ENCODE measurements at regions not wholly inside any gene's neighbourhood (a gene's known extent, or its start where the extent isn't known, plus 50 kb on each side); places are given as distances from the start of the nearest gene placed in this dataset.
"Not testable (repeated sequence)": the region's sequence is repeated elsewhere in the genome, so short reads cannot be mapped to it uniquely, and the experiment has no call there.

- no peak for DNase-seq (ENCODE audit: low spot score)
- intact Hi-C loops (cut with DNase I), result no loop called here
Observed at GRCh38 chr2:34836361-34836760, 1237.3 kb upstream of the FAM98A start.

GRCh38 chr2:34831096-34831495 lies 1232.0 kb upstream of the FAM98A start:
- intact Hi-C loops (cut with DNase I), result no loop called here
- DNase-seq (ENCODE audit: low spot score), result no peak

- intact Hi-C loops (cut with DNase I), result no loop called here
- DNase-seq (ENCODE audit: low spot score), result no peak
Observed at GRCh38 chr2:34828481-34828880, 1229.4 kb upstream of the FAM98A start.

GRCh38 chr2:34827398-34827797 lies 1228.3 kb upstream of the FAM98A start:
- DNase-seq (ENCODE audit: low spot score), result no peak
- intact Hi-C loops (cut with DNase I), result no loop called here

- intact Hi-C loops (cut with DNase I), result no loop called here
- DNase-seq (ENCODE audit: low spot score), result no peak
Observed at GRCh38 chr2:34825686-34826085, 1226.6 kb upstream of the FAM98A start.

GRCh38 chr2:34822616-34823015 lies 1223.5 kb upstream of the FAM98A start:
- DNase-seq (ENCODE audit: low spot score), result no peak
- intact Hi-C loops (cut with DNase I), result no loop called here

- DNase-seq (ENCODE audit: low spot score), result no peak
- intact Hi-C loops (cut with DNase I), result no loop called here
Observed at GRCh38 chr2:34815052-34815741, 1216.1 kb upstream of the FAM98A start.

- intact Hi-C loops (cut with DNase I), result no loop called here
- no peak for DNase-seq (ENCODE audit: low spot score)
Observed at GRCh38 chr2:34810456-34810855, 1211.4 kb upstream of the FAM98A start.

GRCh38 chr2:34808426-34808825 lies 1209.3 kb upstream of the FAM98A start:
- intact Hi-C loops (cut with DNase I), result no loop called here
- DNase-seq (ENCODE audit: low spot score), result no peak

- intact Hi-C loops (cut with DNase I), result no loop called here
- DNase-seq (ENCODE audit: low spot score), result no peak
Observed at GRCh38 chr2:34806891-34807290, 1207.8 kb upstream of the FAM98A start.

GRCh38 chr2:34806396-34806795 lies 1207.3 kb upstream of the FAM98A start:
- DNase-seq (ENCODE audit: low spot score), result no peak
- intact Hi-C loops (cut with DNase I), result no loop called here

GRCh38 chr2:34799556-34799955 lies 1200.5 kb upstream of the FAM98A start:
- intact Hi-C loops (cut with DNase I), result no loop called here
- DNase-seq (ENCODE audit: low spot score), result no peak

GRCh38 chr2:34795586-34795985 lies 1196.5 kb upstream of the FAM98A start:
- DNase-seq (ENCODE audit: low spot score); intact Hi-C loops (cut with DNase I): not testable (repeated sequence)

- no peak for DNase-seq (ENCODE audit: low spot score)
- intact Hi-C loops (cut with DNase I), result no loop called here
Observed at GRCh38 chr2:34789169-34789568, 1190.1 kb upstream of the FAM98A start.

GRCh38 chr2:34787341-34787740 lies 1188.2 kb upstream of the FAM98A start:
- DNase-seq (ENCODE audit: low spot score), result no peak
- intact Hi-C loops (cut with DNase I), result no loop called here

- intact Hi-C loops (cut with DNase I), result no loop called here
- DNase-seq (ENCODE audit: low spot score), result no peak
Observed at GRCh38 chr2:34785206-34785785, 1186.2 kb upstream of the FAM98A start.

- no peak for DNase-seq (ENCODE audit: low spot score)
Observed at GRCh38 chr2:34784701-34785100, 1185.6 kb upstream of the FAM98A start.

GRCh38 chr2:34750742-34751141 lies 1151.6 kb upstream of the FAM98A start:
- DNase-seq (ENCODE audit: low spot score); intact Hi-C loops (cut with DNase I): not testable (repeated sequence)

More at GRCh38 chr2:34784701-34785100, 1185.6 kb upstream of the FAM98A start:
- intact Hi-C loops (cut with DNase I), result no loop called here

- DNase-seq (ENCODE audit: low spot score), result no peak
- intact Hi-C loops (cut with DNase I), result no loop called here
Observed at GRCh38 chr2:34747643-34748042, 1148.5 kb upstream of the FAM98A start.

GRCh38 chr2:34738691-34739090 lies 1139.6 kb upstream of the FAM98A start:
- intact Hi-C loops (cut with DNase I), result no loop called here
- DNase-seq (ENCODE audit: low spot score), result no peak

GRCh38 chr2:34737146-34737545 lies 1138.0 kb upstream of the FAM98A start:
- DNase-seq (ENCODE audit: low spot score), result no peak
- intact Hi-C loops (cut with DNase I), result no loop called here

- DNase-seq (ENCODE audit: low spot score), result no peak
- intact Hi-C loops (cut with DNase I), result no loop called here
Observed at GRCh38 chr2:34736482-34736881, 1137.4 kb upstream of the FAM98A start.

Data from cardiac septum (tissue), 1 donor.